ENCODE measurements at regions not wholly inside any gene's neighbourhood (a gene's known extent, or its start where the extent isn't known, plus 50 kb on each side); places are given as distances from the start of the nearest gene placed in this dataset.
"Not testable (repeated sequence)": the region's sequence is repeated elsewhere in the genome, so short reads cannot be mapped to it uniquely, and the experiment has no call there.

DNA sequence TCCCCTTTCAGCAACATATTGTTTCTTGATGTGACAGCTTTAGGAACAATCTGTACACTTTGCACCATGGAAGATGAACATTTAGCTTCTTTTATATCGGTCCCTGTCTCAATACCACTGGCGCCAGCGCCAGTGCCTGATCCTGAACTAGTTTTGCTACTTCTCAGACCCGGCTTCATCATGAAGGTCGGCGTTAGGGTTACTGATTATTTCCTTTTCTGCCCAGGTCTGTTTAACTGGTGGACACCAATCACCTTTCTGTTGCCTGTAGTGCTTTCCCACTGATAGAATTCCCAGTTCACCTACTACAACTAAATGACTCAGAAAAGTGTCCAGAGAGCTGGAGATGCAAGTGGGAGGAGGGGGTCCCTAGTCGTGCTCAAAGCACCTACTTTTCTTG lies 99.5 kb downstream of the MYCN start:
- no peak for DNase-seq (ENCODE audit: low read depth in 2 of 2)

DNA sequence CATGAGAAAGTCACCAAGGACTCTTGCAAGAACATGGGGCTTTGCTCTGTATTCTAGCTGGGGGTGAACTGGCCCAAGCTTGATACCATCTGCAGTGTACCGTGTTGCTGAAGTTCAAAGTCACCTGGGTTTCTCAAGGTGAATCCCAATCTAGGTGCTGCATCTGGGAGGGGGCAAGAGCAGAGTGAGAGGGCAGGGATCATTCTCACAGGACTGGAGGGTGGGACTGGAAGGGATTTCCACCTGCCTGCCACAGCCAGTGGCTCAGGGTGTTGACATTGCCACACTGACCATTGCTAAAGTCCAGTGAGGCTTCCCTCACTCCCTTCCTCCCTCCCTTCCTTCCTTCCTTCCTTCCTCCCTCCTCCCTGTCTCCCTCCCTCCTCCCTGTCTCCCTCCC lies 98.7 kb downstream of the MYCN start:
- DNase-seq (ENCODE audit: low read depth in 2 of 2) = no peak

DNA sequence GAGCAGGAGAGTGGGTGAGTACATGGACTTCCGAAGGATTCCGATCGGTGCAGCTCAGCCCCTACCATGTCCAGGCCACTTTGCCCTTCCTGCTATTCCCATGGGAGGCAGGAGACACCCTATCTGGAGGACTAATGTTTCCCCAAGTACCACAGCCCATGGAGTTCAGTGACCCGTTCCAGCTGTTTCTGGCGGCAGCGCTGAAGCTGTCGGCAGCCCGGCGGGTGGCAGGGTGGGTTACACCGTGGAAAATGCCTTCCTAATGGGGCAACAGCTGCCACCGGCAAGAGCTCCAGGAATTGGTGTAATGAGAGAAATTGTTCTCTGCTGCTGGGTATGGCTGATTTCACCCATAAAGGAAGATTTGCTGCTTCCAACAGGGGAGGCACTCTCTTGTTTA lies 98.3 kb downstream of the MYCN start:
- no peak for DNase-seq (ENCODE audit: low read depth in 2 of 2)

DNA sequence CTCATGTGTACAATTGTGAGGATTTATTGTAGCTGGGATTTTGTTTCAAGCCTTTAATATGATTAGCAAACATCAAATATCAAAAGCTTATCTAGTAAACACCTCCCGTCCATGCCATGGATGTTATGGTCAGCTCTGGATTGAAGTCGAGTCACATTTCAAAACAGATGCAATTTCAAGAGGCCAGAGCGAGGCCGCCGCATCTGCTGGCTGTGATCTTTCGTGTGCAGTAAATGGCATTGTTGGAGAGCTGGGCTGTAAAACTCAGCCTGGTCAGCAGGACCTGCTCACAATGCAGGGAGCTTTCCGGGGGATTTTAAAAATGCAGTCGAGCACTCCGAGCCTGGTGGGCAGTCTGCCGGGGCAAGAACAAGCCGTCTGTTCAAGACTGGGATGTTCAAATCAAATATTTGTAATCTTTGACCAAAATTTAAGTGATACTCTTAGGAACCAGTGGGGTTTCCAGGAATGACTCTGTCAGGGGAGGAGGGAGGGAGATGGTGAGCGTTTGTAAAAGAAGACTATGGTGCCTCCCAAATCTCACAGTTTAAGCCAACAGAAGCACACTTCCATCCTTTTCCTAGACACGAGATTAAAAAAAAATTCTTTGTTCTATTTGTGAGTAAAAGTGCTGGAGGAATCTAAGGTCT lies 97.6 kb downstream of the MYCN start:
- no peak for DNase-seq (ENCODE audit: low read depth in 2 of 2)

DNA sequence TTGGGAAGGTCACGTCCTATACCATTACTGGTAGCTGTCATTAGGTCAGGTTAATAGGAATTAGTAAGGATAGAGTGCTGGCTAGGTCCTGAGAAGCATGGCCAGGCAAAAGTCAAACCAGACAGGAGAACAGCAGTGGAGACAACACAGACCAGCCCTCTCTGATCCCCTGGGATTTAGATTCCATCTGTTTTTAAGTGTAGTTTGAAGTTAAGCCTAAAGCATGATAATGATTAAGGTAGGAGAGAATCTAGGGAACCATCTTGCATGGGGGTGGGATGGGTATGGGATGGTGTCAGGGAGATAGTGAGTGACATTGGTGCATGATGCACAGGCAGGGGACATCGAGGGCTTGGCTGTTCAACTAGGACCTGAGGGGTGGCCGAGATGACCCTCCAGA lies 96.6 kb downstream of the MYCN start:
- no peak for DNase-seq (ENCODE audit: low read depth in 2 of 2)

DNA sequence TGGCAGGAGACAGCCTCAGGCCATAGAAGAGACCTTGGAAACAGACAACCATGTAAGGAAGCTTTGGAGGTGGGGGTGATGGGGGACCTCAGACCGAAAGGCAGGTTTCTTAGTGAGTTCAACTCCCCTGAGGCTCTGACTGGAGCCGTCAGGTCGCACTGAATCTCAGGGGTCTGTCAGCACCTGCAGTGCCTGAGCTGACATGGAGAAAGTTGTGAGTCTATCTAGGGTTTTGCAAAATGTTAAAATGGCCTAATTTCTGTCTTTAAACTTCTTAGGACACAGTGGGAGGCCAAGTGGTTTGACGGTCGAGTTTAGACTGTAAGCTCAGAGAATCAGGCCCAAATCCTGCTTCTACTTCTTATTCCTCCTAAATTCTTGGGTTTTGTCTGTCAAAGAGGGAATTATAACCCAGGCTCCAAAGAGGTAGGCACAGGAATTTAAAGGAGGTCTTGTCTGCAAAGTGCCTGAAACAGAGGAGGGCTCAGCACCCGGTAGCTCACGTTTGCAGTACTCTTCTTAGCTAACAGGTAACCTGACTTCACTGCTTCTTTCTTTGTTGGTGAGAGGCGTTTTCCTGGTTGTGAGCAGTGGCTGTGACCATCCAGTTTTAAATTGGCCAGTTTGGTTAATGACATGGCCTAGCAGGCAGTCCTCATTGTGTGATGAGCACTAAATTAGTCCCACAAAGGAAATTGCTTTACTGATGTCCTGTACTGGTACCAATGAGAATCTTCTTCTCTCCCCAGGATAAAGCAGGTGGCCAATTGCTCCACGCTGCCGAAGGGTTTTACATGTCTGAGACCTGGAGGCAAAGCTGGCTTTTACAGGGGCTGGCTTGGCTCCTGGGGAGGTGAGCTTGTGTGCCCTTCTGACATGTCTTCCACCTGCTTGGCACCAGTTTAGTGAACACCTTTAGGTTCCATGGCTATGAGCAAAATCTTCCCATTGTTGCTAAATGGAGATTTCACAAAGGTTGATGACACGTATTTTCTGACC lies 95.7 kb downstream of the MYCN start:
- no peak for DNase-seq (ENCODE audit: low read depth in 2 of 2)

DNA sequence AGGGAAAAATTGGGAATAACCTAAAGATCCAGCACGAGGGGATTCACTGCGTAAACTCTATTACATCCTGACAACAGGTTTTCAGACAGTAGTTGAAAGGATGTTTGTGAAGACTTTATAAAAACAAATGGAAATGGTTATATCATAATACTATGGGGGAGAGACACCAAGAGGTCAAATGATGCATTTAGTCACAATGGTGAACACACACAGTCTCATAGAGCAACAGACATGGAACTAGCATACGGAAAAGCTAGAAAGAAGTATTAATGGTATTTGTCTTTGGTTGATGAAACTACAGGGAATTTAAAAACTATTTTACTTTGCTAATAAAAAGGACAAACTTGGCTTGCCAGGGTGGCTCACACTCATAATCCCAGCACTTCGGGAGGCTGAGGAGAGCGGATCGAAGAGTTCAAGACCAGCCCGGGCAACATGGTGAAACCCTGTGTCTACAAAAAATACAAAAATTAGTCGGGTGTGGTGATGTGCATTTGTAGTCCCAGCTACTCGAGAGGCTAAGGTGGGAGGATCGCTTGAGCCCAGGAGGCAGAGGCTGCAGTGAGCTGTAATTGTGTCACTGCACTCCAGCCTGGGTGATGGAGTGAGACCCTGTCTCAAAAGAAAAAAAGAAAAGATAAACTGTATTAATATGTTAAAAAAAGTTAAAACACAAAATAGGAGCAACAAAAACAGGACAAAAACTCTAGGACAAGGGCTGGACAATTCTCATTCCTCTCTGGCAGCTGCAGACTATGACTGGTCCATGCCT lies 94.8 kb downstream of the MYCN start:
- no peak for DNase-seq (ENCODE audit: low read depth in 2 of 2)

DNA sequence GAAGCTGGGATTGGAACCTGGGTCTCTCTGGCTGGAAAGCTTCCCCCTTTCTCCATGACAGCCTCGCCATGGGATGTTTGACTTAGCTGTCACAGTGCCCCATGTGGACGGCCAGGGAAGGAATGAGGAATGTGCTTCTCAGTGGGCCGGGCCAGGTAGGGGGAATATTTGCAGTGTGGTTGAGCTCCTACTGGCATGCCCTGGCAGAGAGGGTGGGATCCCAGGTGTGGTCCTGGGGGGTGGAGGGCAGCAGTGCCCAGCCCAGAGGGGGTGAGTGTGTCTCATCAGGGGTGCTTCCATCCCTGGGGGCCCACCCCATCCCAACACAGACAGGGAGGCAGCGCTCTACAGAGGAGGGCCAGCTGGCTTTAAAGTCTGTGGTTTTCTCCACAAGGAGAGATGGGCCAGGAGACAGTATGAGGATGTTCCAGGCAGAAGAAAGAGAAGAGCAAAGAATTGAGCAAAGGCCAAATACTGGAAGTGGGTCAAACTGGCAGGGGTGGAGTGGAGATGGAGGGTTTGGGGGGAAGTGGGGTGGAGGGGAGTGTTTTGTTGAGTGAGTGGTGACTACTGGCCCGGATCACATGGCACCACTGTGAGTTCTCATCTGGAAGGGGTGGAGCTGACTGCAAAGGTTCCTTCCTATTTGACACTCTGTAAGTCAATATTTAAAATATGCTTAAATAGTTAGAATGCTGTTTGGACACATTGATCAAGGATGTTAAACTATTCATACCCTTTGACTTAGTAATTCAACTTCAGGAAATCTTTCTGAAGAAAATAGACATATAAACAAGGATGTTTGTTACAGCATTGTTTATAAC lies 94.0 kb downstream of the MYCN start:
- no peak for DNase-seq (ENCODE audit: low read depth in 2 of 2)

DNA sequence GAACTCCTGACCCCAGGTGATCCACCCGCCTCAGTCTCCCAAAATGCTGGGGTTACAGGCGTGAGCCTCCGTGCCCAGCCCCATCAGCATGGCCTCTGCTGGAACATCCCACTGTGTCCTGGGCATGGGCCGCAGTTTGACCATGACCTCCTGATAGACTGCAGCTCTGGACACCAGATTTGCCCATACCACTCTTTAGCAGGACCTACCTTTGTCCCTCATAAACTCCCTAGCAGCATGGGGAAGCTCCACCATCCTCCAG lies 92.6 kb downstream of the MYCN start:
- DNase-seq (ENCODE audit: low read depth in 2 of 2) = no peak

DNA sequence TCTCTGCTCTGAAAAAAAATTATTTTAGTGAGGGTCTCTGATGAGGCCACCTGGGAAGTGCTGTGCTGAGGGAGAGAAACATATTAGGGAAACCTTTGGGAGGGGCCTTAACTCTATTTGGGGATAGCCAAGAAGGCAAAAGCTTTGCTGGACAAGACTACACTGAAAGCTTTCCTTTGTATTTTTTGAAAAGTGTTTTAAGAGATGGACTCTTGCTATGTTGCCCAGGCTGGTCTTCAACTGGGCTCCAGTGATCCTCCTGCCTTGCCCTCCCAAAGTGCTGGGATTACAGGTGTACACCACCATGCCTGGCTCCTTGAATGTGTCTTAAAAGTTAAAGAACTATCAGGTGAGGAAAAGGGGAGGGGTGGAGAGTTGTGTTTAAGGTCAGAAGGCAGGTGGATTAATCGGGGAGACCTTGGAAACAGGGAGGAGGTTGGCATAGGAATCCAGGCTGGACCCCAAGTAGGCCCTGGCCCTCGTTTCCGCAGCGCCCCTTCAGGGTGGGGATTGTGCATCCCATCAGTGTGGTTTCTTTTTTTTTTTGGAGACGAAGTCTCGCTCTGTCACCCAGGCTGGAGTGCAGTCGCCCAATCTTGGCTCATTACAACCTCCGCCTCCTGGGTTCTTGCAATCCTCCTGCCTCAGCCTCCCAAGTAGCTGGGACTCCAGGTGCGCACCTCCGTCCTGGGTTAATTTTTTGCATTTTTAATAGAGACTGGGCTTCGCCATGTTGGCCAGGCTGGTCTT lies 92.1 kb downstream of the MYCN start:
- no peak for DNase-seq (ENCODE audit: low read depth in 2 of 2)

DNA sequence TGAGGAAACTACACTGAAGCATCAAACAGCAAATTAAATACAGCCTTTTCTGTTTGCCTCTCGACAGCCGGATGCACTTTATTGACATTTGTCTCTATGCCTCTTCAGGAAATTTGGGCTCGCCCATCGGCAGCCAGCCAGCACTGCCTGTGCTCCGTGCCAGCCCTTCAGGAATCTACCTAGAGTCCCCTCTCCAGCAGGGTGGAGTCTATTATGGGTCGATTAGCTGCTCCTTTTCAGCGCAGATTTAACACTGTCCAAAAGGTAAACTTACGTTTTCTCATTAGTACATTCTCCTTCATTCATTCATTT lies 91.5 kb downstream of the MYCN start:
- no peak for DNase-seq (ENCODE audit: low read depth in 2 of 2)

DNA sequence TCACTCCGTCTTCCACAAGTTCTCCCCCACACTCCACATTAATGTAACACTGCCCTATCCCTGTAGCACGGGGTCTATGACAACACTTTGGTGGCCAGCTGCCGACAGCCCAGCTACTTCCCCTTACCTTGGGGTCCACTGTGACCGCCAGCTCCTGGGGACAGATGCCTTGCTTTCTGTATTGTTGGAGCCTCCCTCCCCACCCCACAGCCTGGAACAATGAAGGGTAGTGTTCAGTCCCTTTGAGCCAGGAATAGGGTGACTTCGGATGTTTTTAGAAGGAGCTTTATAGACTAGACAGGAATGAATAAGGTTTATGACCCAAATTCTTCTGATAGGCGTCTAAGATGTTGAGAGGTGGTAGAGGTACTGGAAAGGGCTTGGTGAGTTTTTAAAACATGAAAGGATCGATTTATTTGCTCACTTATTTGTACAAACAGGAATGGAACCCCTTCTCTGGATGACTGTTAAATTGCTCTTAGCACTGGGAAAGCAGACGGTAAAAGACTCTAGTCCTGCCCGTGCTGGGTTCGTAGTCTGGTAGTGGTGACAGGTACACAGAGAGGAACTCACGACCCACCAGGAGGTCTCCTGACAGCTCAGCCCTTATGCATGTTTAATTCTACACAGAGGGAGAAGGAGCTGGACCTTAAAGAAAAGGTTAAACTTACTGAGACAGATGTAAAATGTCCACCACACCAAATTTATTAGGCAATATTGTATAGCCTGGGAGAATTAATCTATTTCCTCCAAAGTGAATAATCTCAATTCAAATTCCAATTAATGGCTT lies 90.9 kb downstream of the MYCN start:
- DNase-seq (ENCODE audit: low read depth in 2 of 2) = no peak

DNA sequence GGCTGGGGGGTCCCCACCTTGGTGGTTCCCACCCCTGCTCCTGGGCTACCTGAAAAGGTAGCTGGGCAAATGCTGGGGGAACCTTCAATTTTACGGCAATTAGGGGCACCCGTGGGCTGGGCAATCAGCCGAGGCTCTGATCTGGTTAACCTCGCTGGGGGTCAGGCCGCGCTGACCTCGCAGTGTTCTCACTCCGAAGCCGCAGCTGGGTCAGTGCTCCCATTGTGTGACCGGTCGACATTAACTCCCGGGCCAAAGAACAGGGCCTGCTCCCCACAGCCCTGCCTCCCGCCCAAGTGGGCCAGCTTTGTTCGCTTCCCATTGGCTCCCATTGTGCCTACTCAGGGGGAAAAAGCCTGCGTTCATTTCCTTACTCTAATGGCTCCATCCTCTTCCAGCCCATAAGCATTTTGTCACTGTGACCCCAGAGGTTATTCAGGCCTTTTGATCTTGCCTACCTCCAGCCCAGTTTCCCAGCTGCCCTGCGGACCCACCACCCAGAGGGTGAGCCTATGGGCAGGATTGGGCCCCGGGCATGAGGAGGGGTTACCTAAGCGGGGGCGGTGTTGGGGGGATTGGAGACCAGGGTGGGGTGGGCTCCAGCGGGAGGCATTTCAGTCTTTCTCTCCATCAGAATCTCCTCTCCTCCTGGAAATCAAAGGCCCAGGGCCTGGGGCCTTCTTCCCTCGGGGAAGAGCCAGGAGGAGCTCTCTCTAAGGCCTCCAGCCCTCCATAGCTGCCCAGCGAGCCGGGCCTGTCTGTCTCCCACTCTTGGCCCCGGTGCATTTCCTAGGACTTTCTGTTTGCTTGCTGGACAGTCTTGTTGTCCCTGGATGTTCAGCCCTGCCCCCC lies 90.1 kb downstream of the MYCN start:
- DNase-seq (ENCODE audit: low read depth in 2 of 2) = no peak

DNA sequence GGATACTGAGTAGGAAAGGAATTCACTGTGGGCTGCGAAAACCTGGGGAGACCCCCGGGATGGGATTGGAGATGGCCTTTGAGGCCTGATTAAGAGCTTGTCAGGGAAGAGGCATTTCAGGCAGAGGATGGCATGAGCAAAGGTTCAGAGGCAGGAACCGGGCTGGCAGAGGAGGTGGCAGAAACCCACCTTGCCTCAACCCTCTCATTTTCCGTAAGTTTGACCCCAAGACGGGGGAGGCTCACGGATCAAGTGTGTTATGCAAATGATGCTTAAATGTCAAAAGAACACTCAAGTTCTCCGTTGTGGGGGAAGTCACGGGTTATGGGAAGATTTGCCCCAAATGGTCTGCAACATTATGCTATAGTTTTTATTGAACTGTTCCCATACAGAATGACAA lies 88.3 kb downstream of the MYCN start:
- no peak for DNase-seq (ENCODE audit: low read depth in 2 of 2)

DNA sequence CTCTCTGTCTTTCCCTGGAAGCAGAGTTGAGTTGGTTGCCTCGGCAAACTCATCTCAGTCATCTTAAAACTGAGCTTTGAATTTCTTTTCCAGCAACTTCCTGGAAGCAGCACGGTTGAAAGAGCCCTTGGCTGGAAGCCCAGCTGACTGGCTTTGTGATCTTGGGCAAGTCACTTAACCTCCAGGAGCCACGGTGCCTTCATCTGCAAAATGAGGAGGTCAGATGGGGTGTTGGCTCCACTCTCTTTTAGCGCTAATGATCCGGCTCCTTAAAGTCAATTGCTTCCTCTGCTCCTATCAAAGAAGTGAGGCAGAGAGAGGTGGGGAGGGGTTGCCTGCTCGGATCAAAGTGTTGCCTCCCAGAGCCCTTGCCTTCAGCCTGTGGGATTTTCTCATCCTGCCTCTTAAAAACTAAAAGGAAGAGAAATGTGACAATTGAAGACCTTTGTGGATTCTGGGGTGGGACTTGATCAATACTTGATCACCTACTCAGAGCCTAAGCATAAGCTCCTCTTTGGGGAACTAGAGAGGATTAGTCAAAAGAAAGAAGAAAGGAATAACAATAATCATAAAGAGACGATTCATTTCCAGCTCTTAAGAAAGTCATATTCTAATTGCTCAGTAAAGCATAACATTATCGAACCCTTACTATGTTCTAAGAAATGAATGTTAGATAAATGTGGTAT lies 86.6 kb downstream of the MYCN start:
- no peak for DNase-seq (ENCODE audit: low read depth in 2 of 2)

DNA sequence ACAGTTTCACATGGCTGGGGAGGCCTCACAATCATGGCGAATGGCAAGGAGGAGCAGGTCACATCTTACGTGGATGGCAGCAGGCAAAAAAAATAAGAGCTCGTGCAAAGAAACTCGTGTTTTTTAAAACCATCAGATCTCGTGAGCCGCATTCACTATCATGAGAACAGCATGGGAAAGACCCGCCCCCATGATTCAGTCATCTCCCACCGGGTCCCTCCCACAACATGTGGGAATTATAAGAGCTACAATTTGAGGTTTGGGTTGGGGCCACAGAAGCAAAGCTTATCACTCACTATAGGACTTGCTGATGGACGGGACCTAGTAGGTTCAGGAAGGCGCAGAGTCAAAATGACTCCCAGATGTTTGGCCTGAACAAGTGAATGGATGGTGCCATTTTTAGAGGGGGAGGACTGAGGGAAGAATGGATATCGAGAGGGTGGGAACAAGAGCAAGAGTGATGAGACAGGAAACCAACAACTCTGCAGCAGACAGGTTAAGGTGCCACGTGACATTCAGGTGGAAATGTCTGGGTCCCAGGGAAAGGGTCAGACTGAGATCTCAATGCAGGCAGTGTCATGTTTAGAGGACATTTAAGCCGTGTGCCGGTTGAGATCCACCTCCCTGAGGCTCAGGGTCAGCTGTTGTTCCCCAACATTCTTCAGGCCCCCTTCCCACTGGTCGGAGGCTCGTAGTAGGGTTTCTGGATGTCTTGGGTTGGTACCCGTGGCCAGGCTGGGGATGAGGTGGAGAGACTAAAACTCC lies 85.7 kb downstream of the MYCN start:
- no peak for DNase-seq (ENCODE audit: low read depth in 2 of 2)

DNA sequence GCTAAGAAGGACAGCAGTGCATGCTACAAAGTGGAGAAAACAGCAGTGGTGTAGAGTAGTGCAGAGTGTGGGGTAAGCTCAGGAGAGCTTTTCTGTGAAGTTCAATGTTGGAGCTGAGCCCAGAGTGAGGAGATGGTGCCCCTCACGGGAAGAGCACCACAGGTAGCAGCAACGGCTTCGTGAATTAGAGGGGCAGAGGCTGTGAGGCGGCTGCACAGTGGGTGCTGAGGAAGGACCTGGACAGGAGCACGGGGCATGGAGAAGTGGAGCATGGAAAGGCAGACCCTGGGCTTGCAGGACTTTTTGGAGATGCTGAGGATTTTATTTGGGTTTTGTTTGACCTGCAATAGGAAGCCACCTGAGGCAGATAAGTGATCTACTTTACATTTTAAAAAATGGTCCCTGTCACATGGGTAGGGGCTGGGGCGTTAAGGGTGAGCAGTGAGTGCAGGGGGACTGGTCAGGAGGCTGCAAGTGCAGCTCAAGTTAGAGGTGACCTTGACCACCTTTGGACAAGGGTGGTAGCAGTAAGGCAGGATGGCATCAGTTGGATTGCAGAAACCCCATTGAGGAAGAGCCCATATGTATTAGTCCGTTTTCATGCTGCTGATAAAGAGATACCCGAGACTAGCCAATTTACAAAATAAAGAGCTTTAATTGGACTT lies 85.0 kb downstream of the MYCN start:
- DNase-seq (ENCODE audit: low read depth in 2 of 2) = no peak

DNA sequence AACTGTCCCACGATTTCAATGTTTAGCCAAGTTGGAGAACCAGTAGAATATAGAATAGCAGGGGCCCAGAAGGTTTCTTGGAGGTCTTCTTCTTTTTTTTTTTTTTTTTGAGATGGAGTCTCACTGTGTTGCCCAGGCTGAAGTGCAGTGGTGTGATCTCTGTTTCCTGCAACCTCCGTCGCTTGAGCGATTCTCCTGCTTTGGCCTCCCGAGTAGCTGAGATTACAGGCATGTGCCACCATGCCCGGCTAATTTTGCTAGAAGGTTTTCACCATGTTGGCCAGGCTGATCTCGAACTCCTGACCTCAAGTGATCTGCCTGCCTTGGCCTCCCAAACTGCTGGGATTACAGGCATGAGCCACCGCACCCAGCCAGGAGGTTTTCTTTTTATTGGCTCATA lies 84.3 kb downstream of the MYCN start:
- DNase-seq (ENCODE audit: low read depth in 2 of 2) = not testable (repeated sequence)

Data from stimulated activated CD4-positive, alpha-beta T cell treated with anti-CD3 and anti-CD28 coated beads, Interleukin-1b, Interleukin-23, amount 100 ng/mL, for 1 hour (primary cell).